Loucy (cell line): ENCODE measurements at regions not wholly inside any gene's neighbourhood (a gene's known extent, or its start where the extent isn't known, plus 50 kb on each side); places are given as distances from the start of the nearest gene placed in this dataset.

Experiments
- EZH2phosphoT487 ChIP-seq: fragments of 200-600 bp; IDR thresholded peaks from 2 replicates; pipeline ENCODE4 v1.6.1; 2018; ENCODE audit warnings: antibody characterized with exemption, mild to moderate bottlenecking, moderate library complexity, borderline replicate concordance
- TF ChIP-seq, protein P1 (sequence below): fragments of 200-600 bp; sonication (generic); conservative IDR thresholded peaks from 2 replicates; pipeline ENCODE4 v1.5.1; 2014; ENCODE audit warnings: mild to moderate bottlenecking, antibody characterized with exemption, low read length

GRCh38 chr14:95394297-95395097 is 74.8 kb upstream of the CLMN start:
- TF ChIP-seq, protein P1, sequence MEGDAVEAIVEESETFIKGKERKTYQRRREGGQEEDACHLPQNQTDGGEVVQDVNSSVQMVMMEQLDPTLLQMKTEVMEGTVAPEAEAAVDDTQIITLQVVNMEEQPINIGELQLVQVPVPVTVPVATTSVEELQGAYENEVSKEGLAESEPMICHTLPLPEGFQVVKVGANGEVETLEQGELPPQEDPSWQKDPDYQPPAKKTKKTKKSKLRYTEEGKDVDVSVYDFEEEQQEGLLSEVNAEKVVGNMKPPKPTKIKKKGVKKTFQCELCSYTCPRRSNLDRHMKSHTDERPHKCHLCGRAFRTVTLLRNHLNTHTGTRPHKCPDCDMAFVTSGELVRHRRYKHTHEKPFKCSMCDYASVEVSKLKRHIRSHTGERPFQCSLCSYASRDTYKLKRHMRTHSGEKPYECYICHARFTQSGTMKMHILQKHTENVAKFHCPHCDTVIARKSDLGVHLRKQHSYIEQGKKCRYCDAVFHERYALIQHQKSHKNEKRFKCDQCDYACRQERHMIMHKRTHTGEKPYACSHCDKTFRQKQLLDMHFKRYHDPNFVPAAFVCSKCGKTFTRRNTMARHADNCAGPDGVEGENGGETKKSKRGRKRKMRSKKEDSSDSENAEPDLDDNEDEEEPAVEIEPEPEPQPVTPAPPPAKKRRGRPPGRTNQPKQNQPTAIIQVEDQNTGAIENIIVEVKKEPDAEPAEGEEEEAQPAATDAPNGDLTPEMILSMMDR = no peak
- TF ChIP-seq EZH2phosphoT487 = no peak
